ENCODE measurements at regions not wholly inside any gene's neighbourhood (a gene's known extent, or its start where the extent isn't known, plus 50 kb on each side); places are given as distances from the start of the nearest gene placed in this dataset.

- TF ChIP-seq POLR2AphosphoS5 (IDR thresholded peaks at IDR 0.05) (no peak), POLR2A (IDR thresholded peaks at IDR 0.05) (no peak), EP300 (IDR thresholded peaks at IDR 0.05; ENCODE audit: low read depth) (no peak)
These were observed 303.8 kb upstream of the WWC1 start for GRCh38 chr5:167987490-167988280.

All from transverse colon (tissue), 3 donors.